ENCODE measurements at regions not wholly inside any gene's neighbourhood (a gene's known extent, or its start where the extent isn't known, plus 50 kb on each side); places are given as distances from the start of the nearest gene placed in this dataset.

- H3K27me3 ChIP-seq (ENCODE audit: control insufficient read depth, insufficient read depth, low read length): no peaks in the 10 kb centered on the region
- WGBS, 2 experiments (ENCODE audit: extremely low coverage in 2 of 2, insufficient read length in 1 of 2): no CpG with 5 or more reads among the region's 6 CpGs
- no peak overlapping the region for H3K18ac ChIP-seq (ENCODE audit: low read depth, low read length)
- TF ChIP-seq SMC3 (IDR thresholded peaks at IDR 0.05; ENCODE audit: low read depth, low read length) (no peak), RAD21 (IDR thresholded peaks at IDR 0.05; ENCODE audit: low read length) (no peak), NFE2L2 (IDR thresholded peaks at IDR 0.05; ENCODE audit: low read depth, low read length) (no peak), RCOR1 (IDR thresholded peaks at IDR 0.05; ENCODE audit: insufficient replicate concordance, low read length) (no peak), CTCF (conservative IDR thresholded peaks at IDR 0.05; ENCODE audit: low read depth, low read length) (no peak), MXI1 (IDR thresholded peaks at IDR 0.05; ENCODE audit: borderline replicate concordance, low read depth, low read length) (no peak), FOS (IDR thresholded peaks at IDR 0.05; ENCODE audit: low read depth, low read length) (no peak), BHLHE40 (IDR thresholded peaks at IDR 0.05; ENCODE audit: low read depth, low read length) (no peak), MAZ (IDR thresholded peaks at IDR 0.05; ENCODE audit: borderline replicate concordance, low read depth, low read length) (no peak), POLR2A (IDR thresholded peaks at IDR 0.05; ENCODE audit: low read depth, low read length) (no peak), CHD1 (IDR thresholded peaks at IDR 0.05; ENCODE audit: low read depth, low read length) (no peak), MAFK (IDR thresholded peaks at IDR 0.05; ENCODE audit: low read depth, low read length) (no peak), RFX5 (IDR thresholded peaks at IDR 0.05; ENCODE audit: low read depth, low read length) (no peak), CEBPB (IDR thresholded peaks at IDR 0.05; ENCODE audit: low read depth, low read length) (no peak)
- TF ChIP-seq, protein P1, sequence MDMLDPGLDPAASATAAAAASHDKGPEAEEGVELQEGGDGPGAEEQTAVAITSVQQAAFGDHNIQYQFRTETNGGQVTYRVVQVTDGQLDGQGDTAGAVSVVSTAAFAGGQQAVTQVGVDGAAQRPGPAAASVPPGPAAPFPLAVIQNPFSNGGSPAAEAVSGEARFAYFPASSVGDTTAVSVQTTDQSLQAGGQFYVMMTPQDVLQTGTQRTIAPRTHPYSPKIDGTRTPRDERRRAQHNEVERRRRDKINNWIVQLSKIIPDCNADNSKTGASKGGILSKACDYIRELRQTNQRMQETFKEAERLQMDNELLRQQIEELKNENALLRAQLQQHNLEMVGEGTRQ (IDR thresholded peaks at IDR 0.05; ENCODE audit: low read depth, low read length): no peak
- TF ChIP-seq, protein P2, sequence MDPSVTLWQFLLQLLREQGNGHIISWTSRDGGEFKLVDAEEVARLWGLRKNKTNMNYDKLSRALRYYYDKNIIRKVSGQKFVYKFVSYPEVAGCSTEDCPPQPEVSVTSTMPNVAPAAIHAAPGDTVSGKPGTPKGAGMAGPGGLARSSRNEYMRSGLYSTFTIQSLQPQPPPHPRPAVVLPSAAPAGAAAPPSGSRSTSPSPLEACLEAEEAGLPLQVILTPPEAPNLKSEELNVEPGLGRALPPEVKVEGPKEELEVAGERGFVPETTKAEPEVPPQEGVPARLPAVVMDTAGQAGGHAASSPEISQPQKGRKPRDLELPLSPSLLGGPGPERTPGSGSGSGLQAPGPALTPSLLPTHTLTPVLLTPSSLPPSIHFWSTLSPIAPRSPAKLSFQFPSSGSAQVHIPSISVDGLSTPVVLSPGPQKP (IDR thresholded peaks at IDR 0.05; ENCODE audit: borderline replicate concordance, low read depth, low read length): no peak
- no peak overlapping the region for H2AK9ac ChIP-seq (replicated peaks; ENCODE audit: low read depth, low read length, poor library complexity)
- DNase-seq (no peak), ATAC-seq (ENCODE audit: low read depth) (no peak)
- BruUV-seq (replicated peaks): no TSS peak
- CTCF ChIA-PET: no interaction called here
- H2BK120ac ChIP-seq (ENCODE audit: low read depth, low read length): no peak overlapping the region
- no peak overlapping the region for H3K14ac ChIP-seq (replicated peaks; ENCODE audit: low read depth, low read length)
- POLR2A ChIA-PET (ENCODE audit: unreplicated experiment): no interaction called here
- in situ Hi-C loops (cut with MboI; ENCODE audit: low sequenced_read_pairs): no loop called here
- no peak overlapping the region for H3K4me3 ChIP-seq (ENCODE audit: insufficient read depth, low read depth, low read length)
- H4K91ac ChIP-seq (ENCODE audit: insufficient read depth, low read depth, low read length): no peak overlapping the region
- H3K9me3 ChIP-seq (ENCODE audit: control insufficient read depth, insufficient read depth, low read length): peaks cover 51% of the 10 kb centered on the region
- H3K23ac ChIP-seq (ENCODE audit: low read depth, low read length): no peak overlapping the region
- no peak overlapping the region for H2BK20ac ChIP-seq (ENCODE audit: low read depth, low read length)
- no peaks in the 10 kb centered on the region for H3K79me1 ChIP-seq (ENCODE audit: low read depth in 1 of 2, low read length in 2 of 2)
- no peak overlapping the region for H3K4ac ChIP-seq (ENCODE audit: low read depth, low read length)
- H3K9ac ChIP-seq (ENCODE audit: low read depth, low read length): no peak overlapping the region
- no peak overlapping the region for H3K56ac ChIP-seq (ENCODE audit: extremely low read depth, insufficient read depth, low read length)
- no peaks in the 10 kb centered on the region for H3K9me1 ChIP-seq (ENCODE audit: insufficient read depth, low read length)
- dilution Hi-C loops (cut with HindIII; ENCODE audit: low sequenced_read_pairs, unreplicated experiment): no loop called here
- H3K27ac ChIP-seq (ENCODE audit: insufficient read depth, low read length): no peak overlapping the region
- H2BK15ac ChIP-seq (ENCODE audit: low read depth, low read length): no peak overlapping the region
- H3K4me2 ChIP-seq (ENCODE audit: low read depth, low read length): no peak overlapping the region
- no peak overlapping the region for H2AK5ac ChIP-seq (ENCODE audit: low read depth, low read length)
- no peak overlapping the region for H2AFZ ChIP-seq (replicated peaks; ENCODE audit: low read length, poor library complexity)
- no peak overlapping the region for H2BK5ac ChIP-seq (ENCODE audit: low read depth, low read length, poor library complexity, severe bottlenecking)
- H4K5ac ChIP-seq (ENCODE audit: low read depth, low read length): no peak overlapping the region
- no peaks in the 10 kb centered on the region for H3K36me3 ChIP-seq (ENCODE audit: control insufficient read depth, insufficient read depth, low read length)
- intact Hi-C loops (cut with micrococcal nuclease): no loop called here
- no peaks in the 10 kb centered on the region for H4K20me1 ChIP-seq (ENCODE audit: insufficient read depth, low read length)
- no peak overlapping the region for H4K8ac ChIP-seq (ENCODE audit: low read depth in 2 of 2, low read length in 2 of 2)
- H3K4me1 ChIP-seq (ENCODE audit: control insufficient read depth, insufficient read depth, low read length): no peaks in the 10 kb centered on the region
These were observed 421.7 kb downstream of the TCERG1L start for GRCh38 chr10:130889780-130890179.
